Loucy (cell line): ENCODE measurements at regions not wholly inside any gene's neighbourhood (a gene's known extent, or its start where the extent isn't known, plus 50 kb on each side); places are given as distances from the start of the nearest gene placed in this dataset.

ENCODE experiments used
- H2AFZ ChIP-seq: fragments of 200-600 bp; sonication (generic); 2 replicates; pipeline ENCODE4 v1.6.0; 2016; ENCODE audit warnings: antibody characterized with exemption, mild to moderate bottlenecking, low read length, moderate library complexity
- H3F3A ChIP-seq: fragments of 200-600 bp; 2 replicates; pipeline ENCODE4 v1.6.0; 2016; ENCODE audit warnings: antibody characterized with exemption, low read depth, mild to moderate bottlenecking
- H3K27me3 ChIP-seq: fragments of 200-600 bp; sonication (generic); 2 replicates; pipeline ENCODE4 v1.6.1; 2014; ENCODE audit warnings: low read length, mild to moderate bottlenecking; ENCODE audit not compliant: insufficient read depth, poor library complexity, severe bottlenecking
- H3K36me3 ChIP-seq: fragments of 200-600 bp; sonication (generic); 2 replicates; pipeline ENCODE4 v1.6.1; 2016; ENCODE audit warnings: low read length; ENCODE audit not compliant: insufficient read depth
- H3K4me1 ChIP-seq: fragments of 200-600 bp; sonication (generic); 2 replicates; pipeline ENCODE4 v1.5.1; 2014; ENCODE audit warnings: low read length, mild to moderate bottlenecking; ENCODE audit not compliant: insufficient read depth, poor library complexity, severe bottlenecking
- H3K4me2 ChIP-seq: fragments of 200-600 bp; sonication (generic); 2 replicates; pipeline ENCODE4 v1.6.0; 2014; ENCODE audit warnings: antibody characterized with exemption, low read length, low read depth, mild to moderate bottlenecking; ENCODE audit not compliant: poor library complexity, severe bottlenecking
- H3K4me3 ChIP-seq: fragments of 200-600 bp; sonication (generic); 2 replicates; pipeline ENCODE4 v1.5.1; 2014; ENCODE audit warnings: low read length, mild to moderate bottlenecking, mixed read lengths; ENCODE audit not compliant: poor library complexity, severe bottlenecking
- H3K79me2 ChIP-seq: fragments of 200-600 bp; sonication (generic); 2 replicates; pipeline ENCODE4 v1.6.1; 2014; ENCODE audit warnings: low read length; ENCODE audit not compliant: insufficient read depth
- H3K9ac ChIP-seq: fragments of 200-600 bp; sonication (generic); 2 replicates; pipeline ENCODE4 v1.6.0; 2014; ENCODE audit warnings: mild to moderate bottlenecking, low read depth, low read length, moderate library complexity; ENCODE audit not compliant: poor library complexity, severe bottlenecking
- H3K9me2 ChIP-seq: fragments of 200-600 bp; sonication (generic); replicated peaks from 2 replicates; pipeline ENCODE4 v1.6.1; 2016; ENCODE audit warnings: low read depth, low read length, mixed read lengths
- H3K9me3 ChIP-seq: fragments of 200-600 bp; sonication (generic); 2 replicates; pipeline ENCODE4 v1.6.1; 2014; ENCODE audit warnings: mild to moderate bottlenecking, antibody characterized with exemption, low read length, low read depth; ENCODE audit not compliant: insufficient read depth
- H4K20me1 ChIP-seq: fragments of 200-600 bp; sonication (generic); 2 replicates; pipeline ENCODE4 v1.6.0; 2014; ENCODE audit warnings: antibody characterized with exemption, low read length, mild to moderate bottlenecking; ENCODE audit not compliant: insufficient read depth, poor library complexity, severe bottlenecking
- CTCF ChIP-seq: fragments of 200-600 bp; sonication (generic); conservative IDR thresholded peaks from 2 replicates; pipeline ENCODE4 v1.5.1; 2014; ENCODE audit warnings: mild to moderate bottlenecking, antibody characterized with exemption, low read length
- EZH2phosphoT487 ChIP-seq: fragments of 200-600 bp; IDR thresholded peaks from 2 replicates; pipeline ENCODE4 v1.6.1; 2018; ENCODE audit warnings: antibody characterized with exemption, mild to moderate bottlenecking, moderate library complexity, borderline replicate concordance

- no peaks in the 10 kb centered on the region for H3K9me2 ChIP-seq
- H3K36me3 ChIP-seq = no peaks in the 10 kb centered on the region
- H4K20me1 ChIP-seq = no peaks in the 10 kb centered on the region
- no peak overlapping the region for H2AFZ ChIP-seq
- H3K27me3 ChIP-seq = no peaks in the 10 kb centered on the region
- no peak overlapping the region for H3K4me2 ChIP-seq
- no peaks in the 10 kb centered on the region for H3K4me1 ChIP-seq
- H3K9me3 ChIP-seq = no peaks in the 10 kb centered on the region
- no peak overlapping the region for H3K9ac ChIP-seq
- H3K4me3 ChIP-seq = no peak overlapping the region
- no peaks in the 10 kb centered on the region for H3K79me2 ChIP-seq
- TF ChIP-seq CTCF (no peak), EZH2phosphoT487 (no peak)
- no peaks in the 10 kb centered on the region for H3F3A ChIP-seq
These were observed 249.8 kb upstream of the PLD5 start for GRCh38 chr1:242774256-242774655.

- no peaks in the 10 kb centered on the region for H3K36me3 ChIP-seq
- TF ChIP-seq EZH2phosphoT487 (no peak), CTCF (no peak)
- no peak overlapping the region for H3K4me3 ChIP-seq
- no peaks in the 10 kb centered on the region for H3K9me2 ChIP-seq
- no peaks in the 10 kb centered on the region for H3K79me2 ChIP-seq
- no peaks in the 10 kb centered on the region for H3F3A ChIP-seq
- 0 out of 2 replicates have a peak, but pooled peaks cover 2% of the 10 kb centered on the region for H3K9me3 ChIP-seq
- no peaks in the 10 kb centered on the region for H3K4me1 ChIP-seq
- H3K4me2 ChIP-seq = no peak overlapping the region
- no peak overlapping the region for H3K9ac ChIP-seq
- no peaks in the 10 kb centered on the region for H4K20me1 ChIP-seq
- H3K27me3 ChIP-seq = no peaks in the 10 kb centered on the region
- H2AFZ ChIP-seq = no peak overlapping the region
These were observed 245.9 kb upstream of the PLD5 start for GRCh38 chr1:242770366-242770765.

GRCh38 chr1:242764161-242764560 lies 239.7 kb upstream of the PLD5 start:
- Histone ChIP-seq H3K9me2 (no peaks in the 10 kb centered on the region), H4K20me1 (no peaks in the 10 kb centered on the region), H2AFZ (no peak overlapping the region), H3K9ac (no peak overlapping the region), H3F3A (no peaks in the 10 kb centered on the region), H3K36me3 (no peaks in the 10 kb centered on the region), H3K4me3 (no peak overlapping the region), H3K4me1 (no peaks in the 10 kb centered on the region), H3K79me2 (no peaks in the 10 kb centered on the region), H3K4me2 (no peak overlapping the region), H3K27me3 (no peaks in the 10 kb centered on the region), H3K9me3 (peaks cover 2% of the 10 kb centered on the region; the same call in 1 of the 2 replicates)
- TF ChIP-seq EZH2phosphoT487 (no peak), CTCF (no peak)
